ENCODE measurements at regions not wholly inside any gene's neighbourhood (a gene's known extent, or its start where the extent isn't known, plus 50 kb on each side); places are given as distances from the start of the nearest gene placed in this dataset.

- no peak for TF ChIP-seq POLR2A (IDR thresholded peaks at IDR 0.05; ENCODE audit: low read depth, low read length)
- TF ChIP-seq TAF1 (IDR thresholded peaks at IDR 0.05; ENCODE audit: borderline replicate concordance, low read depth, low read length) = no peak
These were observed 197.5 kb downstream of the IRS1 start for GRCh38 chr2:226601881-226602662.

All from GM12892 (cell line).